ENCODE measurements at regions not wholly inside any gene's neighbourhood (a gene's known extent, or its start where the extent isn't known, plus 50 kb on each side); places are given as distances from the start of the nearest gene placed in this dataset.

- H3K36me3 ChIP-seq (ENCODE audit: insufficient read depth, low read length), result no peaks in the 10 kb centered on the region
- TF ChIP-seq EZH2 (IDR thresholded peaks at IDR 0.05; ENCODE audit: borderline replicate concordance, low read depth, low read length, severe bottlenecking), result no peak
- TF ChIP-seq CTCF (IDR thresholded peaks at IDR 0.05; ENCODE audit: borderline replicate concordance, extremely low read depth, low read length, poor library complexity, severe bottlenecking), result no peak
- no peaks in the 10 kb centered on the region for H3K4me1 ChIP-seq (ENCODE audit: insufficient read depth, low read length)
- no peak overlapping the region for H3K9ac ChIP-seq (ENCODE audit: low read depth, low read length)
- H3K79me2 ChIP-seq (ENCODE audit: insufficient read depth, low read length), result no peaks in the 10 kb centered on the region
- no peak overlapping the region for H3K27ac ChIP-seq (ENCODE audit: low read length)
- ATAC-seq (ENCODE audit: insufficient read depth, low read depth), result no peak
- no peak overlapping the region for H3K4me2 ChIP-seq (ENCODE audit: insufficient read depth, low read length)
- no peaks in the 10 kb centered on the region for H3K27me3 ChIP-seq (ENCODE audit: insufficient read depth, low read length, poor library complexity)
- no peak overlapping the region for H3K4me3 ChIP-seq (ENCODE audit: low read depth in 1 of 2, low read length in 2 of 2)
- H4K20me1 ChIP-seq (ENCODE audit: insufficient read depth, low read length), result no peaks in the 10 kb centered on the region
- no peak overlapping the region for H2AFZ ChIP-seq (ENCODE audit: low read depth, low read length)
- no peaks in the 10 kb centered on the region for H3K9me3 ChIP-seq (ENCODE audit: insufficient read depth, low read length, severe bottlenecking)
- no peak for DNase-seq
Observed at GRCh38 chr1:185398022-185398421, 81.0 kb upstream of the IVNS1ABP start.

GRCh38 chr1:185397183-185397582, 80.1 kb upstream of the IVNS1ABP start:
- DNase-seq (no peak), ATAC-seq (ENCODE audit: insufficient read depth, low read depth) (no peak)
- no peak overlapping the region for H3K9ac ChIP-seq (ENCODE audit: low read depth, low read length)

GRCh38 chr1:185396126-185396525, 79.1 kb upstream of the IVNS1ABP start:
- Histone ChIP-seq H4K20me1 (ENCODE audit: insufficient read depth, low read length) (no peaks in the 10 kb centered on the region), H3K4me1 (ENCODE audit: insufficient read depth, low read length) (no peaks in the 10 kb centered on the region), H3K36me3 (ENCODE audit: insufficient read depth, low read length) (no peaks in the 10 kb centered on the region), H3K4me2 (ENCODE audit: insufficient read depth, low read length) (no peak overlapping the region), H3K79me2 (ENCODE audit: insufficient read depth, low read length) (no peaks in the 10 kb centered on the region), H3K27me3 (ENCODE audit: insufficient read depth, low read length, poor library complexity) (no peaks in the 10 kb centered on the region), H3K9me3 (ENCODE audit: insufficient read depth, low read length, severe bottlenecking) (no peaks in the 10 kb centered on the region), H3K27ac (ENCODE audit: low read length) (no peak overlapping the region), H3K4me3 (ENCODE audit: low read depth in 1 of 2, low read length in 2 of 2) (no peak overlapping the region), H3K9ac (ENCODE audit: low read depth, low read length) (no peak overlapping the region), H2AFZ (ENCODE audit: low read depth, low read length) (no peak overlapping the region)
- no peak for ATAC-seq (ENCODE audit: insufficient read depth, low read depth)
- DNase-seq, result no peak
- no peak for TF ChIP-seq EZH2 (IDR thresholded peaks at IDR 0.05; ENCODE audit: borderline replicate concordance, low read depth, low read length, severe bottlenecking)
- TF ChIP-seq CTCF (IDR thresholded peaks at IDR 0.05; ENCODE audit: borderline replicate concordance, extremely low read depth, low read length, poor library complexity, severe bottlenecking), result no peak

More at GRCh38 chr1:185397183-185397582, 80.1 kb upstream of the IVNS1ABP start:
- Histone ChIP-seq H3K4me3 (ENCODE audit: low read depth in 1 of 2, low read length in 2 of 2) (no peak overlapping the region), H3K27me3 (ENCODE audit: insufficient read depth, low read length, poor library complexity) (no peaks in the 10 kb centered on the region), H2AFZ (ENCODE audit: low read depth, low read length) (no peak overlapping the region), H3K27ac (ENCODE audit: low read length) (no peak overlapping the region), H3K9me3 (ENCODE audit: insufficient read depth, low read length, severe bottlenecking) (no peaks in the 10 kb centered on the region), H3K79me2 (ENCODE audit: insufficient read depth, low read length) (no peaks in the 10 kb centered on the region), H3K36me3 (ENCODE audit: insufficient read depth, low read length) (no peaks in the 10 kb centered on the region), H3K4me1 (ENCODE audit: insufficient read depth, low read length) (no peaks in the 10 kb centered on the region), H4K20me1 (ENCODE audit: insufficient read depth, low read length) (no peaks in the 10 kb centered on the region), H3K4me2 (ENCODE audit: insufficient read depth, low read length) (no peak overlapping the region)
- TF ChIP-seq EZH2 (IDR thresholded peaks at IDR 0.05; ENCODE audit: borderline replicate concordance, low read depth, low read length, severe bottlenecking), result no peak
- no peak for TF ChIP-seq CTCF (IDR thresholded peaks at IDR 0.05; ENCODE audit: borderline replicate concordance, extremely low read depth, low read length, poor library complexity, severe bottlenecking)

- TF ChIP-seq EZH2 (IDR thresholded peaks at IDR 0.05; ENCODE audit: borderline replicate concordance, low read depth, low read length, severe bottlenecking) (no peak), CTCF (IDR thresholded peaks at IDR 0.05; ENCODE audit: borderline replicate concordance, extremely low read depth, low read length, poor library complexity, severe bottlenecking) (no peak)
- no peak overlapping the region for H3K4me3 ChIP-seq (ENCODE audit: low read depth in 1 of 2, low read length in 2 of 2)
- H3K9me3 ChIP-seq (ENCODE audit: insufficient read depth, low read length, severe bottlenecking), result no peaks in the 10 kb centered on the region
- ATAC-seq (ENCODE audit: insufficient read depth, low read depth) (no peak), DNase-seq (no peak)
- H3K79me2 ChIP-seq (ENCODE audit: insufficient read depth, low read length), result no peaks in the 10 kb centered on the region
- H3K36me3 ChIP-seq (ENCODE audit: insufficient read depth, low read length), result no peaks in the 10 kb centered on the region
- no peaks in the 10 kb centered on the region for H4K20me1 ChIP-seq (ENCODE audit: insufficient read depth, low read length)
- no peaks in the 10 kb centered on the region for H3K4me1 ChIP-seq (ENCODE audit: insufficient read depth, low read length)
- H3K27ac ChIP-seq (ENCODE audit: low read length), result no peak overlapping the region
- no peaks in the 10 kb centered on the region for H3K27me3 ChIP-seq (ENCODE audit: insufficient read depth, low read length, poor library complexity)
- no peak overlapping the region for H3K4me2 ChIP-seq (ENCODE audit: insufficient read depth, low read length)
- H2AFZ ChIP-seq (ENCODE audit: low read depth, low read length), result no peak overlapping the region
- no peak overlapping the region for H3K9ac ChIP-seq (ENCODE audit: low read depth, low read length)
Observed at GRCh38 chr1:185393815-185394214, 76.8 kb upstream of the IVNS1ABP start.
